ENCODE measurements at regions not wholly inside any gene's neighbourhood (a gene's known extent, or its start where the extent isn't known, plus 50 kb on each side); places are given as distances from the start of the nearest gene placed in this dataset.

DNA sequence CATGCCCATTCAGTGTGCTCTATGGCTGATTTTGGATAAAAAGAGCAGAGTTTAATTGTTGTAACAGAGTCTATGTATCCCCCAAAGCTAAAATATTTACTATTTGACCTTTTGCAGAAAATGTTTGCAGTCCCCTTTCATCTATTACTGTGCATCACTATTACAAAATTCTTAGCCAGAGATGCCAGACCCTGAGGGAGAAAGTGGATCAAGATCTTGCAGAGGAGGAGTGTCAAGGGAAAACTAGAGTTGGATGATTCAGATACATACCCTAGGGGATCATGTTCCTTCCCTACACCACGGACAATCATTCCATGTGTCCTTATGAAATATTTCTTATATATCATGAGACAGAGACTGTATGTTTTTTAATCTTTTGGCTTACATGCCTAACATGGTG, 68.6 kb upstream of the TPRG1 start:
- TF ChIP-seq, protein P1, sequence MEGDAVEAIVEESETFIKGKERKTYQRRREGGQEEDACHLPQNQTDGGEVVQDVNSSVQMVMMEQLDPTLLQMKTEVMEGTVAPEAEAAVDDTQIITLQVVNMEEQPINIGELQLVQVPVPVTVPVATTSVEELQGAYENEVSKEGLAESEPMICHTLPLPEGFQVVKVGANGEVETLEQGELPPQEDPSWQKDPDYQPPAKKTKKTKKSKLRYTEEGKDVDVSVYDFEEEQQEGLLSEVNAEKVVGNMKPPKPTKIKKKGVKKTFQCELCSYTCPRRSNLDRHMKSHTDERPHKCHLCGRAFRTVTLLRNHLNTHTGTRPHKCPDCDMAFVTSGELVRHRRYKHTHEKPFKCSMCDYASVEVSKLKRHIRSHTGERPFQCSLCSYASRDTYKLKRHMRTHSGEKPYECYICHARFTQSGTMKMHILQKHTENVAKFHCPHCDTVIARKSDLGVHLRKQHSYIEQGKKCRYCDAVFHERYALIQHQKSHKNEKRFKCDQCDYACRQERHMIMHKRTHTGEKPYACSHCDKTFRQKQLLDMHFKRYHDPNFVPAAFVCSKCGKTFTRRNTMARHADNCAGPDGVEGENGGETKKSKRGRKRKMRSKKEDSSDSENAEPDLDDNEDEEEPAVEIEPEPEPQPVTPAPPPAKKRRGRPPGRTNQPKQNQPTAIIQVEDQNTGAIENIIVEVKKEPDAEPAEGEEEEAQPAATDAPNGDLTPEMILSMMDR (conservative IDR thresholded peaks at IDR 0.05 in 1 of 2, IDR thresholded peaks at IDR 0.05 in 1 of 2; ENCODE audit: extremely low read depth in 1 of 2, insufficient read depth in 1 of 2, low read depth in 1 of 2, low read length in 2 of 2), result no peak
- no peak for TF ChIP-seq EZH2 (IDR thresholded peaks at IDR 0.05; ENCODE audit: borderline replicate concordance, low read length)
